ENCODE measurements at regions not wholly inside any gene's neighbourhood (a gene's known extent, or its start where the extent isn't known, plus 50 kb on each side); places are given as distances from the start of the nearest gene placed in this dataset.

DNA sequence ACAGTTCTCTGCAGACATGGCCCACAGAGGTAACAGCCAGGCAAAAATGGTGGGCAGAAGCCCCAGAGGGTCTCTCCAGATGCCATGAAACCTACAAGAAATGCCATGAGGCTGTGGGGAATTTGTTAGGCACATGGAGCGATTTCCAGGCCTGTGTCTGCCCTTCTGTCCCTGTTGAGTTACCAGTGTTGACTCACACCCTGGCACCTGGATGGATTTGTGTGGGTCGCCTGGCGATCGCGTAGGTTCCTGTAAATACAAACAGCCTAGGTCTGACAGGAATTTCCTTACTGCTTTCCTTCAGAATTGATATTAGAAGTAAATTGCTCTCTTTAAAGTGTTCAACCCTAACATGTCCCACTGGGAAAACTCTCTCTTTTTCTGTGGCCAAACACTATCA is 164.9 kb upstream of the EEPD1 start:
- TF ChIP-seq POLR2A (IDR thresholded peaks at IDR 0.05) (no peak), POLR2AphosphoS5 (IDR thresholded peaks at IDR 0.05; ENCODE audit: insufficient read depth in 1 of 2, low read depth in 1 of 2) (no peak)
